ENCODE measurements at regions not wholly inside any gene's neighbourhood (a gene's known extent, or its start where the extent isn't known, plus 50 kb on each side); places are given as distances from the start of the nearest gene placed in this dataset.

DNA sequence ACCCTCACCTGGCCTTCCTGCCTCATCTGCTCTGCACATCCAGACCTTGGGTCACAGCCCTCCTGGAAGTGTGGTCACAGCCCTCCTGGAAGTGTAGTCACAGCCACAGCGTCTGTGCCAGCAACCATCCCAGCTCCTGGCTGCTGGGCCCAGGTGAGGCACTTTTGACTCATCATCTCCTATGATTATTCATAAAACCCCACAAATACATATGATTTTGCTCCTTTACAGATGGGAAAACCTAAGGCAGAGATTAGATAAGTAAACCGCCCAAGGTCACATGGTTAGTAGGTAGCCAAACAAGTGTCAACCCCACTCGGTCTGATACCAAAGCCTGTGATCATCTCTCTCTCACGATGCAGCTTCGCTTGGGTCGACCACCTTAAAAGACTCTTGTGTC, 94.3 kb downstream of the PRLHR start:
- TF ChIP-seq HNRNPH1 (optimal IDR thresholded peaks at IDR 0.05; ENCODE audit: low read depth, low read length): no peak
- TF ChIP-seq ZSCAN29 (IDR thresholded peaks at IDR 0.05): no peak
- no peak for TF ChIP-seq ZNF830 (CRISPR knock-in tag; IDR thresholded peaks at IDR 0.05)
- TF ChIP-seq, protein P1, sequence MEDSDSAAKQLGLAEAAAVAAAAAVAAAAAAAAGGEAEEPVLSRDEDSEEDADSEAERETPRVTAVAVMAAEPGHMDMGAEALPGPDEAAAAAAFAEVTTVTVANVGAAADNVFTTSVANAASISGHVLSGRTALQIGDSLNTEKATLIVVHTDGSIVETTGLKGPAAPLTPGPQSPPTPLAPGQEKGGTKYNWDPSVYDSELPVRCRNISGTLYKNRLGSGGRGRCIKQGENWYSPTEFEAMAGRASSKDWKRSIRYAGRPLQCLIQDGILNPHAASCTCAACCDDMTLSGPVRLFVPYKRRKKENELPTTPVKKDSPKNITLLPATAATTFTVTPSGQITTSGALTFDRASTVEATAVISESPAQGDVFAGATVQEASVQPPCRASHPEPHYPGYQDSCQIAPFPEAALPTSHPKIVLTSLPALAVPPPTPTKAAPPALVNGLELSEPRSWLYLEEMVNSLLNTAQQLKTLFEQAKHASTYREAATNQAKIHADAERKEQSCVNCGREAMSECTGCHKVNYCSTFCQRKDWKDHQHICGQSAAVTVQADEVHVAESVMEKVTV (CRISPR knock-in tag; IDR thresholded peaks at IDR 0.05): no peak
- no peak for TF ChIP-seq KDM1A (IDR thresholded peaks at IDR 0.05)
- TF ChIP-seq RB1 (IDR thresholded peaks at IDR 0.05; ENCODE audit: low read depth): no peak
- no peak for TF ChIP-seq ZNF780A (CRISPR knock-in tag; IDR thresholded peaks at IDR 0.05)
- no peak for TF ChIP-seq ARNT (IDR thresholded peaks at IDR 0.05)
- no peak for TF ChIP-seq POLR2G (IDR thresholded peaks at IDR 0.05; ENCODE audit: low read depth, low read length)
- TF ChIP-seq SIRT6 (IDR thresholded peaks at IDR 0.05; ENCODE audit: low read depth, low read length): no peak
- TF ChIP-seq, protein P2, sequence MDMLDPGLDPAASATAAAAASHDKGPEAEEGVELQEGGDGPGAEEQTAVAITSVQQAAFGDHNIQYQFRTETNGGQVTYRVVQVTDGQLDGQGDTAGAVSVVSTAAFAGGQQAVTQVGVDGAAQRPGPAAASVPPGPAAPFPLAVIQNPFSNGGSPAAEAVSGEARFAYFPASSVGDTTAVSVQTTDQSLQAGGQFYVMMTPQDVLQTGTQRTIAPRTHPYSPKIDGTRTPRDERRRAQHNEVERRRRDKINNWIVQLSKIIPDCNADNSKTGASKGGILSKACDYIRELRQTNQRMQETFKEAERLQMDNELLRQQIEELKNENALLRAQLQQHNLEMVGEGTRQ (CRISPR knock-in tag; IDR thresholded peaks at IDR 0.05): no peak
- TF ChIP-seq, protein P3, sequence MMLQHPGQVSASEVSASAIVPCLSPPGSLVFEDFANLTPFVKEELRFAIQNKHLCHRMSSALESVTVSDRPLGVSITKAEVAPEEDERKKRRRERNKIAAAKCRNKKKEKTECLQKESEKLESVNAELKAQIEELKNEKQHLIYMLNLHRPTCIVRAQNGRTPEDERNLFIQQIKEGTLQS (IDR thresholded peaks at IDR 0.05): no peak
- TF ChIP-seq, protein P3 (CRISPR knock-in tag; conservative IDR thresholded peaks at IDR 0.05): no peak
- no peak for TF ChIP-seq SIN3A (IDR thresholded peaks at IDR 0.05; ENCODE audit: borderline replicate concordance in 2 of 2, control insufficient read depth in 1 of 2, low read depth in 2 of 2, low read length in 2 of 2)

All from K562 (cell line).